ENCODE measurements at regions not wholly inside any gene's neighbourhood (a gene's known extent, or its start where the extent isn't known, plus 50 kb on each side); places are given as distances from the start of the nearest gene placed in this dataset.

DNA sequence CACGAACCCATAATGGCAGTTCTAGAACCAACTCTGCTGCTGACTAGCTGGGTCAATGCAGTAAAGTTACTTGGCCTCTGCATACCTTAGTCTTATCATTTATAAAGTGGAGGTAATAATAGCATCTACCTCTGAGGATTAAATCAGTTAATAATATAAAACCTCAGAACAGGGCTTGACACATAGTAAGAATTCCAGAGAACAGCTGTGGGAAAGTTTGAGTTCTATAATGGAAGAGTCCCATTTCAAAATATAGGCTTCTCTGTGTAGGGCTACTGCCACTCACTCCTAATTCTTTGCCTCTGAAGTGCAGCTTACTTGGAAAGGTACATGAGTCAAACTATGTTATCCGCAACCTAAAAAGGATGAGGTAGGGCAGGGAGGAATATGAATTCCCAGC is 269.2 kb upstream of the PRKD1 start:
- TF ChIP-seq CTCF (conservative IDR thresholded peaks at IDR 0.05; ENCODE audit: low read depth, low read length) (no peak), EZH2 (IDR thresholded peaks at IDR 0.05; ENCODE audit: low read length, unreplicated experiment) (no peak)
